Testis (tissue), 2 donors: ENCODE measurements at regions not wholly inside any gene's neighbourhood (a gene's known extent, or its start where the extent isn't known, plus 50 kb on each side); places are given as distances from the start of the nearest gene placed in this dataset.

Experiments used
- POLR2A ChIP-seq: fragments of 450-650 bp; IDR thresholded peaks from one replicate; pipeline ENCODE4 v1.6.1; 2017; ENCODE audit warnings: antibody characterized with exemption, mild to moderate bottlenecking, moderate library complexity
- TF ChIP-seq, protein P1 (sequence below), 3 experiments: fragments of 450-650 bp in 2 of 3; fragments of 200-600 bp in 1 of 3; sonication (generic) in 1 of 3; IDR thresholded peaks; one replicate each; pipeline ENCODE4 v1.5.1; 2016 to 2019; ENCODE audit warnings: antibody characterized with exemption in 3 of 3, mild to moderate bottlenecking in 2 of 3, moderate library complexity in 1 of 3

- TF ChIP-seq, protein P1, sequence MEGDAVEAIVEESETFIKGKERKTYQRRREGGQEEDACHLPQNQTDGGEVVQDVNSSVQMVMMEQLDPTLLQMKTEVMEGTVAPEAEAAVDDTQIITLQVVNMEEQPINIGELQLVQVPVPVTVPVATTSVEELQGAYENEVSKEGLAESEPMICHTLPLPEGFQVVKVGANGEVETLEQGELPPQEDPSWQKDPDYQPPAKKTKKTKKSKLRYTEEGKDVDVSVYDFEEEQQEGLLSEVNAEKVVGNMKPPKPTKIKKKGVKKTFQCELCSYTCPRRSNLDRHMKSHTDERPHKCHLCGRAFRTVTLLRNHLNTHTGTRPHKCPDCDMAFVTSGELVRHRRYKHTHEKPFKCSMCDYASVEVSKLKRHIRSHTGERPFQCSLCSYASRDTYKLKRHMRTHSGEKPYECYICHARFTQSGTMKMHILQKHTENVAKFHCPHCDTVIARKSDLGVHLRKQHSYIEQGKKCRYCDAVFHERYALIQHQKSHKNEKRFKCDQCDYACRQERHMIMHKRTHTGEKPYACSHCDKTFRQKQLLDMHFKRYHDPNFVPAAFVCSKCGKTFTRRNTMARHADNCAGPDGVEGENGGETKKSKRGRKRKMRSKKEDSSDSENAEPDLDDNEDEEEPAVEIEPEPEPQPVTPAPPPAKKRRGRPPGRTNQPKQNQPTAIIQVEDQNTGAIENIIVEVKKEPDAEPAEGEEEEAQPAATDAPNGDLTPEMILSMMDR (IDR thresholded peaks at IDR 0.05): no peak
- TF ChIP-seq POLR2A: no peak
Observed at GRCh38 chr2:2657121-2657962, 326.3 kb upstream of the MYT1L start.
